Kidney capillary endothelial cell (primary cell): ENCODE measurements at regions not wholly inside any gene's neighbourhood (a gene's known extent, or its start where the extent isn't known, plus 50 kb on each side); places are given as distances from the start of the nearest gene placed in this dataset.
A peak's percentile ranks its signal among the peaks of the same experiment; 100 is the strongest.
"Not testable (repeated sequence)": the region's sequence is repeated elsewhere in the genome, so short reads cannot be mapped to it uniquely, and the experiment has no call there.

ENCODE experiments used
- DNase-seq: peaks from one replicate; pipeline ENCODE4 v3.0.0-alpha.2; 2018; ENCODE audit warnings: low spot score

DNA sequence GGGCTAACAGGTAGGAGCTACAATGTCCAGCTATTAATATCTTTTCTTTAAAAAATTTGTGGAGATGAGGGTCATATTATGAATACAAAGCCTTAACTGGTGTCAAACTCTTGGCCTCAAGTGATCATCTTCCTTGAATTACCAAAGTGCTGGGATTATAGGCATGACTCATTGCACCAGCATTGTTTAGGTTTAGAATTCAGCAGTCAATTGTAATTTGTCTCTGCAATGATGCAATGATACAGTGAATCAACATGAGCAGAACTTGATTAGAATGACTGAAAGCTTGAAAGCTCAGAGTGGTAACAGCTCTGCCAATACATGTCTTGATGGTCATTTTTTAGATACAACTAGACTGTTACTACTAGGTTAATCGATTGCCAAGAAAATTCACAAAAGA, 752.8 kb upstream of the MIR17HG start:
- peak; percentile 18 for DNase-seq

GRCh38 chr13:90605664-90606063, 741.8 kb upstream of the MIR17HG start:
- no peak for DNase-seq

- DNase-seq, result not testable (repeated sequence)
Measured at GRCh38 chr13:90606921-90607320, 740.6 kb upstream of the MIR17HG start.

- DNase-seq, result no peak
Measured at GRCh38 chr13:90612391-90612790, 735.1 kb upstream of the MIR17HG start.

DNA sequence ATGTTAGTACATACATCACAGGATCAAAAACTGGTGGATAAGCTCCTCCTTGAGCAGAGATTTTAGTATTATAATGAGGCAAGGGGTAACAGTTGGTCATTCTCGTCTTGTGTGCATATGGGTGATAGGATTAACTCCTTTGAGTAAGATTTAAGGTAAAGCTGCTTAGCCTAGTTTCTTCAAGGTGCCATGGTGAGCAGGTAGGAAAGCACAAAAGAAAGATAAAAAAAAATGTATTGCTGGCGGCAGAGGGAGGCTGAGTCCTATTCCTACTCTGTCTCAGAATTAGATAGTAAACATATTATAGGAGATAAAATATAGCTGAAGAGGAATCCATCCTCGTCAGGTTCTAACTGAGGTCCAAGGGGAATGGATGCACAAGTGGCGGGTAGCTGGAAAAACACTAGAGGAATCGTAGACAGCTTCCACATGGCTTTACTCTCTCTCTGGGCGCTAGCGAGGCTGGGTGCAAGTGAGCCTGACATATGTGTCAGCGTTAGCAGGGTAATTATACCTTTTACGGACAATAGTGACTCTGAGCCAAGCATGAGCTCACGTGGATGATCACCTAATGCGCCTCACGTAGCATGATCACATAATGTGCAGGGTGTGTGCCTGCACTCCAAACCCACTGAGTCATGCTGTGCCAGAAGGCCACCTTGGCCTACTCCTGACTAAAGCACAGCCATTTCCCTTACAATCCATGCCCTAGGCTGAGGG, 734.3 kb upstream of the MIR17HG start:
- no peak for DNase-seq

GRCh38 chr13:90615236-90615635, 732.3 kb upstream of the MIR17HG start:
- no peak for DNase-seq

DNA sequence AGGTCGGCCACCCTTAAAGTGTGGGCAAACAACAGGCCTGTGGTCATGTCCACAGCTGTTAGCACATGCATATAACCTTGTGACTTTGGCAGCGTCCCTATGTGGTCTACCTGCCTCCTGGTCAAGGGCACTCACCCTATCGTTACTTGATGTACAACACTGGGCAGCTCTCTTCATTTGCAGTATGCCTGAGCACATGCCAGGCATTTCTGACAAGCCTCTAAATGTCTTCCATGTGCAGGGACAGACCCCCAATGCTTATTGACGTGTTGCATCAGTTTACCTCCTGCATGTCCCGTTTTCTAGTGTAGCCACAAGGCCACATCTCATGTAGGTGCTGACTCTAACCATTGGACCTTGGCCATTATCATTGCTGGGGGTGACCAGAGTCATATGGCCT, 731.7 kb upstream of the MIR17HG start:
- no peak for DNase-seq

GRCh38 chr13:90618133-90618532, 729.4 kb upstream of the MIR17HG start:
- DNase-seq, result no peak

DNA sequence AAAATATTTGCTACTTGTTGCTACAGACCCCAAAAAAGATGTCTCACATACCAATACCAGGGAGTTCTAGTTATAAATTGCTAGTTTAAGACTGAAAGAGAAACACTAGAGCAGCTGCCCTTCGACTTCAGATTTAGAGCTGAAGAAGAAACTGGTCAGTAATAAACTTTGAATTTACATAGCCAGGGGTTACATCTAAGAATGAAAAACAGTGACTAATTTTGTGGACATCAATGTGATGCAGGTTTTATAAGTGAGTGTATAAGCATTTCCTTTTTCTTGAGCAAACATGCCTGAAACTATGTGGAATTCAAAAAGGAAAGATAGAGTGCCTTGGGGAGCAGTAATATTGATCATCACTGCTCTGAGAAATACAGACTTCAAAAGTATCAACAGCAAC, 724.9 kb upstream of the MIR17HG start:
- DNase-seq, result no peak

GRCh38 chr13:90623318-90624011, 724.0 kb upstream of the MIR17HG start:
- DNase-seq, result no peak

DNA sequence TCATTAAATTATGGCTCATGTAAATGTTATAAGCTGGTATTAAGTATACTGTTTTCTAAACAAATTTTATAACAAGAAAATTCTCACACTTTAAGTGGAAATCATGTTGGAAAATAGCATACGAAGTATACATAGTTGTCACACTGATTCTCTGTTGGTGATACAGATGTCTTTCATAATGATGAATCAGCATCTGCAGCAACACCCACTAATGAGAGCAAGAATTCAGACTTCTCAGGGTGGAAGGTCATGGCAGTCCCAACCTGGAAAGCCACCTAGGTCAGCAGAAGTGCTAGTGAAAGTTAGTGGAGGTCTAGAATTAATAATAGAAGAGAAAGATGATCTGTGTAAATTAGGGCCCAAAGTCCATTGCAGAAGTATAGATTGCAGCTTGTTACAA, 719.7 kb upstream of the MIR17HG start:
- no peak for DNase-seq

GRCh38 chr13:90628471-90628870, 719.0 kb upstream of the MIR17HG start:
- no peak for DNase-seq

GRCh38 chr13:90630716-90631115, 716.8 kb upstream of the MIR17HG start:
- DNase-seq, result no peak

DNA sequence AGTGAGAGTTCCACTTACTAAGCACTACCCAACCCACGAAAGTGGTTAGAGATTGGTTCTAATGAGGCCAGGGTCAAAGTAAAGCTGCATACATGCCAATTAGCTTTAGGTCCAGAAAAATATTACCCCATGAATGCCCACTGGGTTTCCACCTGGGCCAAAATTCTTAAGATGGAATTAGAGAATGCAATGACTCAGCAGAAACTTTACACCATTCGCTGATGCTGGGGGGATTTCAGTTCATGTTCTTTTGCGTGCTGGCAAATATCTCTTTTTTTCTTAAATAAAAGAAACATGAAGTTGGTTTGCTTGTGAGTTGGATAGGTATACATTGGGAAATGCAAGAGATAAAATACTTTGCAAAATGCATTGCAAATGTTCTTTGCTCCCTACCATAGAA, 715.3 kb upstream of the MIR17HG start:
- no peak for DNase-seq

DNA sequence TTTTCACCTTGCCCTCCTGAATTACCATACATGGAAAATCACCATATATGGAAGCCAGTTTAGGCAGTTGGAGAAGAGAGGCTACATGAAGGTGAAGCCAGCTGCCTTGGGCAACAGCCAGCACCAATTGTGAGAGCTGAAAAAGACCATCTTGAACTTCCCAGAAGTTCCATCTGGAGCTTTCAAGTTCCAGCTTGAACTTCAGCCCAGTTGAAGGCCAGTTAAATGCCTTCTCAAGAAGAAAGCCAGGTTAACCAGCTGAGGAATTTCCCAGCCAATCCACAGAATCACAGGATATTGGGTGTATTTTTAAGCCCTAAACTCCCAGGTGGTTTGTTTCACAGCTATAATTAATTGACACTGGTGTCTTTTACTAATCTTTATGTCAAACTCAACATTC, 713.6 kb upstream of the MIR17HG start:
- DNase-seq, result no peak

DNA sequence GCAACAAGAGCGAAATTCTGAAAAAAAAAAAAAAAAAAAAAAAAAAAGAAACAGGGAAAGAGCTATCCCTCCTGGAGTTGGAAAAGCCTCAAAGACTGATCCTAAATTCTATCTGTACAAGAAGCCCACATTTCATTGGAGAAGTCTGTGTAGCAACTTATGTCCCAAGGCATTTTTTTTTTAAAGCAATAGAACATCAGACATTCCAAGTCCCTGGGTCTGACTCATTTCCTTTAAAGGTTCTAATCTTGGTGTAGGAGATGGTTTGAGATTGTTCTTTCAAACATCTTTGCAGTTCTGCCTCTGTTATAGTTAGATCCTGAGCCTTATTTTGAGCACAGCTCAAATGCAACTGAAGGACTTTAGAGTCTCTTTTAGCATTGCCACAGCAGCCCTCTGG, 706.5 kb upstream of the MIR17HG start:
- DNase-seq, result peak; percentile 1

DNA sequence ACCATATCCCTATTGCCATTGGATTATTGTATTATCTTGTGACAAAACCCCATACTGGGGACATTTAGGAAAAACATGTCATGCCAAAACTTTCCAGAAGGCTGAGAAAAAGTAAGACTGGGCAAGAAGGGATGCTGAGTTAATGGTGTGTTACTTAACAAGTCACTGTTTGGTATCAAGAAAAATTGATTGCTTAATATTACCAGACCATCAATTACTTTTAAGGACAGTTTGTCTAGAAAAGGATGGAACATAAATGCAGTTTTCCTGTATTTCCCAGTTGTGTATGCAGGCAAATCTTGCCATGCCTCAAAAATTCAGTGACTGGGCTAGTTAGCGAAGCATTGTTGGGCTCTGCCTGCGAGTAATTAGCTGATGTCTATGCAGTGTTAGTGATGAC, 705.6 kb upstream of the MIR17HG start:
- no peak for DNase-seq

DNA sequence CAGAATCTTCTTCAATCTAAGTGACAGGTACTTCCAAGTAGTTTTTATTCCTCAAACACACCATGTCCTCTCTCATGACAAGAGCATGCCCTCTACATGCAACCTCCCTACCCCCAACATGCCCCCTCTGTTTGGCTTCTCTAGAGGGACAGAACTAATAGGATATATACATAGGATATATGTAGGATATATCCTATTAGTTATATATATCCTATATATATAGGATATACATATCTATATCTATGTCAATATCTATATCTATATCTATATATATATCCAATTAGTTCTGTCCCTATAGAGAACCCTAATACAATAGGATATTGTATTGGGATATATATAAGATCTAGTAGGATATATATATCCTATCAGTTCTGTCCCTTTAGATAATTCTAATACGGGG, 701.9 kb upstream of the MIR17HG start:
- no peak for DNase-seq

- no peak for DNase-seq
Measured at GRCh38 chr13:90648497-90648896, 699.0 kb upstream of the MIR17HG start.

- no peak for DNase-seq
Measured at GRCh38 chr13:90652036-90652435, 695.5 kb upstream of the MIR17HG start.

DNA sequence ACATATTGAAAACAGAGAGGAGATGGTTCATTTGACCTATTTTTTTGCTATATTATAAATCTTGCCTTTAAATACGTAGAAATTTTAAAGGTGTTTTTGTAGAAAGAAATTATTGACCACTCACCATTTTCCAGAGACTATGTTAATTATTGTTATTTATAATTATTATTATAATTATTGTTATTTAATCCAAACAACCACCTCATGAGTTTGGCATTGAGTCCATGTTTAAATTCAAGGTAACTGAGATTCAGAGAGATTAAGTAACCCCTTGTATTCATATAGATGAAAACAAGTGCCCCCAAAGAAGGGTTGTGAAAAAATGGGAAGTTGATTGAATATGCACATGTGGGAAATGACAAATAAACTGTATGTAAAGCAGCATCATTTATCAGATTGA, 692.5 kb upstream of the MIR17HG start:
- no peak for DNase-seq

DNA sequence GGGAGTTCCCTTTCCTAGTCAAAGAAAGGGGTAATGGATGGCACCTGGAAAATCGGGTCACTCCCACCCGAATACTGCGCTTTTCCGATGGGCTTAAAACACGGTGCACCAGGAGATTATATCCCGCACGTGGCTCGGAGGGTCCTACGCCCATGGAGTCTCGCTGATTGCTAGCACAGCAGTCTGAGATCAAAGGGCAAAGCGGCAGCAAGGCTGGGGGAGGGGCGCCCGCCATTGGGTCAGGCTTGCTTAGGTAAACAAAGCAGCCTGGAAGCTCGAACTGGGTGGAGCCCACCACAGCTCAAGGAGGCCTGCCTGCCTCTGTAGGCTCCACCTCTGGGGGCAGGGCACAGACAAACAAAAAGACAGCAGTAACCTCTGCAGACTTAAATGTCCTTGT, 683.3 kb upstream of the MIR17HG start:
- not testable (repeated sequence) for DNase-seq

- DNase-seq, result no peak
Measured at GRCh38 chr13:90673746-90674145, 673.7 kb upstream of the MIR17HG start.

GRCh38 chr13:90675129-90675528, 672.4 kb upstream of the MIR17HG start:
- no peak for DNase-seq
